Neural cell (in vitro differentiated cells): ENCODE measurements at regions not wholly inside any gene's neighbourhood (a gene's known extent, or its start where the extent isn't known, plus 50 kb on each side); places are given as distances from the start of the nearest gene placed in this dataset.

Experiments
- H2AFZ ChIP-seq: fragments of 200-600, 300-800 bp; sonication (generic), shearing (Covaris generic); 2 replicates; pipeline ENCODE4 v1.6.0; 2014; ENCODE audit warnings: low read depth, mild to moderate bottlenecking, antibody characterized with exemption, low read length, moderate library complexity
- H3F3A ChIP-seq: fragments of 200-600 bp; shearing (Covaris generic); 2 replicates; pipeline ENCODE4 v1.6.1; 2016; ENCODE audit warnings: mild to moderate bottlenecking, moderate library complexity, mixed read lengths, antibody characterized with exemption, low read length; ENCODE audit not compliant: insufficient read depth, poor library complexity, severe bottlenecking
- H3K27ac ChIP-seq: fragments of 200-600, 300-800 bp; sonication (generic), shearing (Covaris generic); 2 replicates; pipeline ENCODE4 v1.5.1; 2014; ENCODE audit warnings: mild to moderate bottlenecking, low read length, moderate library complexity
- H3K27me3 ChIP-seq: fragments of 300-800, 200-600 bp; sonication (generic), shearing (Covaris generic); 2 replicates; pipeline ENCODE4 v1.6.0; 2014; ENCODE audit warnings: mild to moderate bottlenecking, low read depth, low read length, moderate library complexity; ENCODE audit not compliant: insufficient read depth
- H3K36me3 ChIP-seq: fragments of 300-800, 200-600 bp; sonication (generic), shearing (Covaris generic); 2 replicates; pipeline ENCODE4 v1.5.1; 2014; ENCODE audit warnings: mild to moderate bottlenecking, antibody characterized with exemption, low read length, moderate library complexity; ENCODE audit not compliant: insufficient read depth
- H3K4me2 ChIP-seq: fragments of 300-800, 200-600 bp; sonication (generic), shearing (Covaris generic); 2 replicates; pipeline ENCODE4 v1.6.0; 2014; ENCODE audit warnings: mild to moderate bottlenecking, low read length
- H3K4me3 ChIP-seq: fragments of 300-800, 200-600 bp; sonication (generic), shearing (Covaris generic); 2 replicates; pipeline ENCODE4 v1.5.1; 2014; ENCODE audit warnings: mild to moderate bottlenecking, low read length, moderate library complexity
- H3K79me2 ChIP-seq: fragments of 200-600 bp; shearing (Covaris generic); replicated peaks from 2 replicates; pipeline ENCODE4 v1.6.0; 2014; ENCODE audit warnings: mild to moderate bottlenecking, low read length, moderate library complexity; ENCODE audit not compliant: insufficient read depth
- H3K9ac ChIP-seq: fragments of 300-800, 200-600 bp; sonication (generic), shearing (Covaris generic); 2 replicates; pipeline ENCODE4 v1.6.1; 2016; ENCODE audit warnings: mild to moderate bottlenecking, low read length, mixed read lengths
- H3K9me2 ChIP-seq: fragments of 200-600 bp; shearing (Covaris generic); 2 replicates; pipeline ENCODE4 v1.6.1; 2016; ENCODE audit warnings: mild to moderate bottlenecking, low read length, mixed read lengths; ENCODE audit not compliant: insufficient read depth
- H3K9me3 ChIP-seq: fragments of 200-600, 300-800 bp; sonication (generic), shearing (Covaris generic); 2 replicates; pipeline ENCODE4 v1.6.1; 2016; ENCODE audit warnings: mild to moderate bottlenecking, mixed run types, low read length, moderate library complexity, mixed read lengths
- H4K20me1 ChIP-seq: fragments of 200-600 bp; shearing (Covaris generic); 2 replicates; pipeline ENCODE4 v1.6.1; 2016; ENCODE audit warnings: mild to moderate bottlenecking, mixed run types; ENCODE audit not compliant: insufficient read depth
- CTCF ChIP-seq: fragments of 450-650 bp; IDR thresholded peaks from 2 replicates; pipeline ENCODE4 v1.5.1; 2014; ENCODE audit warnings: antibody characterized with exemption, mild to moderate bottlenecking, moderate library complexity; ENCODE audit not compliant: poor library complexity, severe bottlenecking
- EP300 ChIP-seq: fragments of 450-650 bp; conservative IDR thresholded peaks from 2 replicates; pipeline ENCODE4 v1.6.1; 2014; ENCODE audit warnings: antibody characterized with exemption, mild to moderate bottlenecking, moderate library complexity; ENCODE audit not compliant: poor library complexity, severe bottlenecking
- EZH2 ChIP-seq: fragments of 200-600, 300-800 bp; shearing (Covaris generic), sonication (generic); IDR thresholded peaks from 2 replicates; pipeline ENCODE4 v1.6.1; 2014; ENCODE audit warnings: antibody characterized with exemption, low read length, borderline replicate concordance, mild to moderate bottlenecking; ENCODE audit not compliant: insufficient read depth, poor library complexity, severe bottlenecking
- MXI1 ChIP-seq: fragments of 450-650 bp; conservative IDR thresholded peaks from 2 replicates; pipeline ENCODE4 v1.6.1; 2014; ENCODE audit warnings: antibody characterized with exemption, mild to moderate bottlenecking; ENCODE audit not compliant: poor library complexity, severe bottlenecking
- POLR2AphosphoS5 ChIP-seq: IDR thresholded peaks from 2 replicates; pipeline ENCODE4 v1.6.1; 2012
- RAD21 ChIP-seq: fragments of 450-650 bp; conservative IDR thresholded peaks from 2 replicates; pipeline ENCODE4 v1.6.1; 2014; ENCODE audit warnings: antibody characterized with exemption, mild to moderate bottlenecking, moderate library complexity
- REST ChIP-seq: IDR thresholded peaks from 2 replicates; pipeline ENCODE4 v1.6.1; 2012; ENCODE audit warnings: borderline replicate concordance
- SMC3 ChIP-seq: fragments of 450-650 bp; conservative IDR thresholded peaks from 2 replicates; pipeline ENCODE4 v1.6.1; 2014; ENCODE audit warnings: antibody characterized with exemption, mild to moderate bottlenecking, moderate library complexity; ENCODE audit not compliant: poor library complexity
- TAF1 ChIP-seq: IDR thresholded peaks from 2 replicates; pipeline ENCODE4 v1.6.1; 2012; ENCODE audit warnings: low read depth

- TF ChIP-seq POLR2AphosphoS5 (no peak), REST (no peak), SMC3 (no peak), MXI1 (no peak), TAF1 (no peak), RAD21 (no peak), EP300 (no peak), CTCF (no peak), EZH2 (no peak)
- Histone ChIP-seq H3K27ac (no peak overlapping the region), H3K4me3 (no peak overlapping the region), H3K27me3 (no peaks in the 10 kb centered on the region), H3K36me3 (no peaks in the 10 kb centered on the region), H3F3A (no peaks in the 10 kb centered on the region), H3K9me3 (no peaks in the 10 kb centered on the region), H2AFZ (no peak overlapping the region), H3K4me2 (no peak overlapping the region), H4K20me1 (no peaks in the 10 kb centered on the region), H3K9me2 (no peaks in the 10 kb centered on the region), H3K79me2 (no peaks in the 10 kb centered on the region), H3K9ac (no peak overlapping the region)
Measured at GRCh38 chr22:27399161-27399560, 402.4 kb downstream of the MN1 start.

GRCh38 chr22:27400811-27401210, 400.7 kb downstream of the MN1 start:
- Histone ChIP-seq H4K20me1 (no peaks in the 10 kb centered on the region), H3K4me2 (no peak overlapping the region), H3K79me2 (no peaks in the 10 kb centered on the region), H3K9me3 (no peaks in the 10 kb centered on the region), H3K4me3 (no peak overlapping the region), H2AFZ (no peak overlapping the region), H3K9me2 (no peaks in the 10 kb centered on the region), H3F3A (no peaks in the 10 kb centered on the region), H3K36me3 (no peaks in the 10 kb centered on the region), H3K27ac (no peak overlapping the region), H3K27me3 (no peaks in the 10 kb centered on the region), H3K9ac (no peak overlapping the region)
- TF ChIP-seq EZH2 (no peak), CTCF (no peak), POLR2AphosphoS5 (no peak), EP300 (no peak), SMC3 (no peak), RAD21 (no peak), REST (no peak), TAF1 (no peak), MXI1 (no peak)
